Hematopoietic multipotent progenitor cell treated with erythropoietin and hydrocortisone succinate and interleukin-3 and kit ligand, for 17 days (in vitro differentiated cells): ENCODE measurements at regions not wholly inside any gene's neighbourhood (a gene's known extent, or its start where the extent isn't known, plus 50 kb on each side); places are given as distances from the start of the nearest gene placed in this dataset.

Source experiments
- DNase-seq: peaks from one replicate; pipeline ENCODE4 v3.0.0-alpha.2; 2015; ENCODE audit warnings: low spot score

DNA sequence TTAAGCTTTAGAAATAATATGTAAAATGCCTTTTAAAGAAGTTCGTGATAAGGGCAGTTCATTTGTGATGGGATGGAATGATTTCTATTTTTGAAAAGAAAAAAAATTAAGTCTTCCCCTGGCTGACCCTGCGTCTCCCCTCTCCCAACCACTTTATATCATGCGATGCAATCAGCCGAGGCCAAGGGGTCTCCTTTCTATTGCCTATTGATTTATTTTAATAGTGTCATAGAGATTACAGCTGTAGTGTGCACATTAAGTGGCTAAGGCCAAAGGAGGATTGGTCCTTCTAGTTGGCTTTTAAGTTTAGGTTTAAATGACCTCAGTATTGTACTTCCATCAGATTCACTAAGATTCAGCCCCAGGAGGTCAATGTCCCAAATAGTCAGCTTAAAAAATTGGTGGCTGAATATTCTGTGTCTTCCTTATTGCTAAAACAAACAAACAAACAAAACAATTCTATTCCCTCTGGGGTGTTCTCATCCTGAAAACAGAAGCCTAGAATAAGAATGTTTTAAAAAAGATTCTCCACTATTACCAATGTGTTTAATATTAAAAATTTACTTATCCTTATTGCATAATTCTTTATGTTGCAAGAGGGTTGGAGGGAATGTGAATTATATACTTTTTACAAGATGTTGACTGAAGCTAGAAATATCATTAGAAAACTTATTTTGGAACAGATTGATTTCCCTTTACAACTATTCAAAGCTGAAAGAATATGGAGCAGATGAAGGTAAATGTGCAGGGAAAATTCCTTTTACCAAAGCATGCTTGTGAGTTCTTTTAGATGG lies 359.1 kb downstream of the SAMD5 start:
- DNase-seq = no peak

DNA sequence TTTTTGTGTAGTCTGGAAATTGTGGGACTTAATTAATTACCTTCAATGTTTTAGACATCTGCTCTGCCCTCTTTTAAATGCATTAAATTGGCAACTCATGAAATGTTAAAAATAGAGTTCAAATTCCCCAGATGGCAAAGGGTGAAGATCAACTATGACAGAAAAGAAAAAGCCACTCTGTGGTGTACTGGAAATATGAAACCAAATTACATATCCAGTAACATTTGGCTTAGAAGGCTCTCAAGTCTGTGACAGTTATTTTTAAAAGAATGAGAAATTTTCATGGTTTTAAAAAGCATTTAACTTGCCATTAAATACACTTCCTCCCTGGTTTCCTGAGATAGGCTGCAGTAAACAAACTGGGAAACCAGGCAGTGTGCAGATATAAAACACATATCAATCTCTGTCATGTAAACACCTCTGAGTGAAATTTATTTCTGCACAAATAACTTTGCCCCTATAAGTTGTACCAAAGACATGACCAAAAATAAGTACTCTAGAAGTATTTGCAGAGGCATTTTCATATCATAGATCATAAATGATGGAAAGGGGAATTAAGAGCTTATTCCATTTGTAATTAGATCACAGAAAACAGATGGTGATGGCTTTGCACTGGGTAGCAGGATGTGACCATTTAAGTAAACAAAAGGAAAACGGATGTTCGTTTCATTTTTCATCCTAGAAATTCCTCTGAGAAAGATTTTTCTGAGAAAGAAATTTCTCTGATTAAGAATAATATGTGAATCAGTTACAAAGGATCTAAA lies 360.1 kb downstream of the SAMD5 start:
- DNase-seq = no peak

DNA sequence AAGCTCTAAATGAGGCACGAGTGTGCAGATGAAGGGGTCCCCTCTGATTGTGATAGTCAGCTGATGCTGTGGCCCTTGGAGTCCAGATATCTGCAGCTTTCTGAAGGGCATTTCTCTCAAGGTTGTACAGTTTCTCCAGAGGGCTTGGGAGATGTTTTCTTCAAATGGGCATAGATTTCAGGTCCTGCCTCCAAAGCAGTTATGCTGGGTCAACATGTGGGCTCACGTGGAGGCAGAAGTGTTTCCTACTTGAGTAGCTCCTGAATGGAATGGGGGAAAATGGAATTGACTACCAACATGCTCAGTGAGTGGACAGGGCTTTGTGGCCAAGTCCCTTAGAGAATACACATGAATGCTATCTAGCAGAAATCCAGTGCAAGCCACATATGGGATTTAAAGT lies 360.7 kb downstream of the SAMD5 start:
- DNase-seq = no peak

DNA sequence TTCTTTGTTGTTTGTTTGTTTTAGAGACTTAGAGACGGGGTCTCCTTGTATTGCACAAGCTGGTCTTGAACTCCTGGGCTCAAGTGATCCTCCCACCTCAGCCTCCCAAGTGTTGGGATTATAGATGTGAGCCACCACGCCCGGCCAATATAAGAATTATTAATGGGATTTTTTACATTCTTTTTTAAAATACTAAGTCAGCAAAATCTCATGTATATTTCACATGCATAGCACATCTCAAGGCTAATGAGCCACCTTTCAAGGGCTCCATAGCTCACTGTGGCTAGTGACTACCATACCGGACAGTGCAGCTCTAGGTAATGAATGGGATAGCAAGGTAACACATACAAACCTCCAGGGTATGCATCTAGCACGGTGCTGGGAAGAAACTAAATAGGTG lies 361.4 kb downstream of the SAMD5 start:
- no peak for DNase-seq

DNA sequence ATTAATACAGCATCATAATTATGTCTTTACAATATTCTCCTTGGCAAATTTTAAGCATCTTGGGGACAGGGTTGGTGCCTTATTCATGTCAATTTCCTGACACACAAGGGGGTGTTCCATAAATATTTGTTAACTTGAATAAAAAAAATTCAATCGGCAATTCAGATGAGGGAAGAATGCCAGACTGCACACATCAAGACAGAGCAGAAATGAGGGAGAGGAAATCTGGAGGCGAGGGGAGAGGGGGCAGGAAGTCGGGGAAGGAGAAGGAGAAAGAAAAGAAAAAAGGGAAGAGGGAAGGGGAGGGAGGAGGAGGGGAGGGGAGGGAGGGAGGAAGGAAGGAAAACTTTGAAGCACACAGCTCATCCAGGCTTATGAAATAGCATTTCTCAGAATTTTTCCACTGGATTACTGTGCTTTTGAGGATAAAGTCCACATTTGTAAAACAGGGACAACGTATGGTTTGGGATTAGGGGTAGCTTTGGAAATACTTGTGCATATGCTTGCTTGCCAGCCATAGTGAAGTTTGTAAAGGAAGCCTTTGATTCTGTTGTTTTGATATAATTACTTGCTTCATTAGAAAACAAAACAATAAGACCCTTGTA lies 362.1 kb downstream of the SAMD5 start:
- no peak for DNase-seq

DNA sequence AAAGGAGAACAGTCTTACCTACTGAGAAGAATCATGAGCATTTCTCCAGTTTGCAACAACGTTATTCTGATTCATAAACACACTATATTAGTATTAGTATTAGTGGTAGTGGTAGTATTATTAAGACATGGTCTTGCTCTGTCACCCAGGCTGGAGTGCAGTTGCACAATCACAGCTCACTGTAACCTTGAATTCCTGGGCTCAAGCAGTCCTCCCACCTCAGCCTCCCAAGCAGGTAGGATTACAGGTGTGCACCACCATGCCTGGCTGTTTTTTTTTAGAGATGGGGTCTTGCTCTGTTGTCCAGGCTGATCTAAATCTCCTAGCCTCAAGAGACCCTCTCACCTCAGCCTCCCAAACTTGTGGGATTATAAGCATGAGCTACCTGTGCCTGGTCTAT lies 363.5 kb downstream of the SAMD5 start:
- no peak for DNase-seq

DNA sequence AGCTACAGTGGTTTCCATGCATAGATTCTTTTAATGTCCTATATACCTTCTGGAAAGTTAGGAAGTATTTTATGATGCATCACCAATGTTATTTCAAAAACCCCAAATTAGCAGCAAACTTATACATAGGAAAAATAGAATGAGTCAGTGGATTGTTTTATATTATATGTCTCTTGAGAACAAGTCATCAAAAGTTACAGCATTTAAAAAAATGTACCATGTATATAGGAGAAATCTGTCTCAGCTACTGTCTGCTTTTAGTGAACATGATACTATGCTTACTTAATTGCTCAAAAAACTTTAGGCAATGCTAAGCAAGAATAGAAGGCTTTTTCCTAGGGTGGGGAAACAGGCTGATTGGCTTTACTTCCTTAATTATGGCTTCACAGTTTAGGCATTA lies 365.3 kb downstream of the SAMD5 start:
- no peak for DNase-seq

DNA sequence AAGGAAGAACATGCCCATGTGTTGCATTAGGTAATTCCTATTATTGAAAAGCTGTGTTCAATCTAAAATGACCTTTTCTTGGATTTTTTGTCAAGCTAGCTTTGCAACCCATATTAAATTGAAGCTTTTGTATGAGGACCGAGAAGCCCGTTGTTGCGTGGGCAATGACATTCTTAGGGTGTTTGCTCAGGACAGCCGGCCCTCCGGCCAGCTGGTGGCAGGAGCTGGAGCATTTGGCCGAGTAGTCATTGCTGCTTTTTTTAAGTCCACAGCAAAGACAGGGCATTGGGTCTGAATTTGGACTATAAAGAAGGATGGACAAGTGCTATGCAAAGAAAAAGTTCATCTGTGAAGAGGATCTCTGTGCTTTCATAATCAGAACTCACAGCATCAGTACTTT lies 365.8 kb downstream of the SAMD5 start:
- DNase-seq = no peak

DNA sequence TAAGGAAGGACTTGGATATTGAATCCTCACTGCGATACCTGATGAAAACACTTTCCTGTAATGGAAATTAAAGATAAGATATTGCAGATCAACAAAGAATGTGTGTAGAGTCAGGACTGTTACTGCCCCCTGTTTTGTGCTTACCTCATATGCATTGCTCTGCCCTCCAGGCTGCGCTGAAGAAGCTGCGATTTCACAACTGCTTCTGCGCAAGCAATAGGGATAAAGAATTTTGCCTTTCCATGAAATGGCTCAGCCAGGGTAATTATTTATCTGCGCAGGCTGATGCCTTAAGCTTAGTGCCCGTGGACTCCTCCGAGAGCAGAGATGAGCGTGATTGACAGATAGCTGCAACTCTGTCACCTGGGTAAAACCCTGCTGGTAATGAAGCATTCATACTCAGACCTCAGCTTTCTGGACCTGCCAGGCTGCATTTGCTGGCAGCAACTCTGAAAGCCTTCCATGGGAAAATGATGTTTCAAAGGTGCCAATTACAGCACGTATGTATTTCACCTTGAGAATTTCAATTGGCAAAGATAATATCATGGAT lies 370.6 kb downstream of the SAMD5 start:
- no peak for DNase-seq

DNA sequence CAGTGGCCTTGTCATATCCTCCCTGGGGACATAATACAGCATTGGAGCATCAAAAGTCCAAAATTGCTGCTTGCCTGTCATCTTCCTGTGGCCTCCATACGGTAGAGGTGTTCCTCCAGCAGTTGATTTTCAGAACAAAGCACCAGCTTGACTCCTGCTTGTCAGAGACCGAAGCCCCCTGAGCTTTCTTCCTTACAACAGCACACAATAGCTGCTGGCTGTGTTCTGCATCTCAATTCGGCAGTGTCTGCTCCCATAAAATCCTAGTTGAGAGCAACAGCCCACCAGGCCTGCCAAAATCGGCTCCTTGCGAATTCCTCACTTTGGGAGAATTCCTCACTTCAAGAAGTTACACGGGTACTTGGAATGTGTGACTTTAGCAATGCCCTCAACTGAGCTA lies 372.9 kb downstream of the SAMD5 start:
- DNase-seq = no peak

DNA sequence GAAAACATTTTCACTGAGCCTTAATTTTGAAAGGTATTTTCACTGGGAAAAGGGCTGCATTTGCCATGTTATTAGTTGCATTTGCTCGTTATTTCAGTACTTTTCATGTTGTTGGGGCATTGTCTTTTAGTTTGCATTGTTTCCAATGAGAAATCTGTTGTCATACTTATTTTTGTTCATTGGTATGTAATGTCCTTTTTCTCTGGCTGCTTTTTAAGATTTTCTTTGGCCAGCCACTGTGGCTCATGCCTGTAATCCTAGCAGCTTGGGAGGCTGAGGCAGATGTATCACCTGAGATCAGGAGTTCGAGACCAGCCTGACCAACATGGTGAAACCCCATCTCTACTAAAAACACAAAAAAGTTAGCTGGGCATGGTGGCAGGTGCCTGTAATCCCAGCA lies 379.9 kb downstream of the SAMD5 start:
- no peak for DNase-seq

DNA sequence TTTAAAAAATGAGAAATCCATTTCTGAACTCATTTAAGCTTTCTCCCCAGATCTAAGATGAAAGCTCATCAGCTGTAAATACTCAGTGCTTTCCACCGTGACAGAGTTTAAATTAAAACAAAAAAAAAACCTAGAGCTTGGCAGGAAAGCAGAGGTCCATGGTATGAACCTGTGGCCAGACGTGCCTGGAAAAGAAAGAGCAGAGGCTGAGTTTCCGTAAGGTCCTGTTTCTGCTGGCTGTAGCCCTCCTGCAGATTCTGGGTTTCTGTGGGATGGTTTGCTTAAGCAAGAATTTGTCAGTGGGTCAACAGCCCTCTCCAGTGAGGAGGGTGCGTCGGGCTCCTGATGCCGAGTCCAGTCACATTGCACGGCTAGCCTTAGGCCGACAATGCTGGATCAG lies 383.2 kb downstream of the SAMD5 start:
- DNase-seq = no peak

DNA sequence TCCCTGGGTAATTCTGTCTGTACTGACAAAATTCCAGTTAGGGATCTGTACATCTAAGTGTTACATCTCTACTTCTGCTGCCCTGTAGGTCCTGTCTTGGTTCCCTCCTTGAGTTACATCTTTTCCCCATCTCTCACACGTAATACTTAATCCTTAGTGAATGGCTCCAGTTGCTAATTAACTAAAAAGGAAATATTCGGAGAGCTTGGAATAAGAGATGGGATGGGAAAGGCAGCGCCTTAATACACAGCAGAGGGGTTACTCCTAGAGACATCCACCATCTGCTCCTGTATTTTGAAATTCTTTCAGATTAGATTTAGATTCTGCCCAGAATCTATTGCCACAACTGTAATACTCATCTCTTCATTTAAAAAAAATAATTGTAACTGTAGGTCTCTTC lies 384.0 kb downstream of the SAMD5 start:
- DNase-seq = no peak

DNA sequence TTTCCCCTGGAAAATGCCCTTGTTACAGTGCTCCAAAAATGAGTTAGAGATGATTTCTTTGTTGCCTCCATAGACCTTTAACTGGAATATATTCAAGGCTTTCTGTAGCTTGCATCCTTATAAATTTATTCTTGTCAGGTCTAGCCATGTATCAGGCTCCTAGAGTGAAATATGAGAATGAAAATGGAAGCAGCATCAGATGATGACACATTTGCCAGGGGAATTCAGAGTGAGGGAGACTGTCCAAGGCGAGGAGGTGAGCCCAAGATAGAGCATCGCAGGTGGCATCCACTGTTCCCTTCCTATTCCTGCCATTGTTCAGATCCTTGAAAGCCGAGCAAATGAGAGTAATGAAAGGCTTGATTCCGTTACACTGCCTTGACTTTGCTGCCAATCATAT lies 386.8 kb downstream of the SAMD5 start:
- no peak for DNase-seq

DNA sequence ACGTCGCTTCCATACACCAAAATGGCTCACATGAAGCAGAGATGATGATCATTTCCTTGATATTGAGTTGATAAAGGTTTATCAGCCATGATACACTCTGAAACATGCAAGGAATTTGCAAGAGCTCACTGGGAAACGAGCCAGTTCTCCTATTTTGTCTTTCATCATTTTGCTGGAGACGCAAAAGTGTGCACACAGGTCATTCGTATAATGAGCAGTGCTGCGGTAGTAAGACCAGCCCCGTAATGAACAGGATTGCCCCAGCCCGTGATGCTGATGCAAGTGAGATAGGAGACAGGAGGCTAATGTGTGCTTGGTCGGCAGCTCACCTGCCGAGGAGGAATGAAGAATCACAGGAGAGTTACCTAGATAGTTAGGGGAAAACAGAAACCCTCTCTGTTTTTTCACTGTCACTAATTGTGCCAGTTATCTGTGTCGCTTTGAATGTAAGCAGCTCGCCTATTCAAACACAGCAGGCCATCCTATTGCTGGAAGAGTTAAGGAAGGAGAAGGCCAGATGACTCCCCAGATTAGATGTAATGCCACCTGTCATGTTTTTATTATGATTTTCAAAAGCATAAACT lies 391.8 kb downstream of the SAMD5 start:
- no peak for DNase-seq

DNA sequence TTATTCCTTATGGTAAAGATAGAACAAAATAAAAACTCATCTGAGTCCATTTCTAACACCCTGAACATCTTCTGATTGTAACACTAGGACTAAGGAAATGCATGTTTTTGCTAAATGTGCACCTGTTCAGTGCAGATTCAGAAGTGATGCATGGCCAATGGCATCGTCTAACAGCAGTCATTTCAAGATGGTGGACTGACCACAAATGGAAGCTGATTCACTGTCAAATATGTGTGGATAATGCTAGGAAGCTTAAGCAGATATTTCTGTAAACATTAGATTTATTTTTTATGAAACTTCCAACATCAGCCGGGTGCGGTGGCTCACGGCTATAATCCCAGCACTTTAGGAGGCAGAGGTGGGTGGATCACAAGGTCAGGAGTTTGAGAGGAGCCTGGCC lies 394.8 kb downstream of the SAMD5 start:
- DNase-seq = no peak

DNA sequence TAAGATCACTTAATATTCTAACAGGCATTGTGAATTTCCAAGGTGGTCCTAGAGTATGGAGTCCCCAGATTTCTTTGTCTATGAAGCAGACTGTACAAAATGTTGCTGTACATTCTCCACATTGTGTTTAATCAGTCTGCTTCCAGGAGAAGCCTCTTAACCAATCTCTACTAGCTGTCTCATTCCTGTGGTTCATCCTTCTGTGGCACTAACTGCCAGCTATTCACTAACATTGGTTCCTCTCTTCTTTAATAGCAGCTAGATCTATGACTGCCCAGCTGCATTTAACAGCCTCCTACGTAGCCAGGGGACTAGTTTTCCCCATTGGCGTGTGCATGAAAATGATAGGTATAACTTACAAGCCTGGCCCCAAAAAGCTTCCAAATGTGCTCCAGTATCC lies 395.4 kb downstream of the SAMD5 start:
- DNase-seq = no peak

DNA sequence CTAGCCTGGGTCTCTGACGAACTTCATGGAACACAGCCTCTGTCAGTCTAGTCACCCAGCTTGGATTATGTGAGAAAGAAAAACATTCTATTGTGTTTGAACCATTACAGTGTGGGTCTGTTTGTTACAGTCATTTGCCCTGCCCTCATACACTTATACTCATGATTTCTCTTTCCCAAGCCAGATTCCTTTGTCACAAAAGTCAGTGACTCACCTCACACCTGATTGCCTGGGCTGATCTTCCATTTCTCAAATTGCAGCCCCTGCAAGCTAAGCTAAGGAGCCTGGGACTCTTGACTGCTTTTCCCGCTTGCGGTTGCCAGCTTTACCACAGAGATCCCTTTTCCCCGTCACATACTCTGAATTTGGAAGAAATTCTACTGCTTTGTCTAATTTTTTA lies 395.9 kb downstream of the SAMD5 start:
- DNase-seq = no peak

DNA sequence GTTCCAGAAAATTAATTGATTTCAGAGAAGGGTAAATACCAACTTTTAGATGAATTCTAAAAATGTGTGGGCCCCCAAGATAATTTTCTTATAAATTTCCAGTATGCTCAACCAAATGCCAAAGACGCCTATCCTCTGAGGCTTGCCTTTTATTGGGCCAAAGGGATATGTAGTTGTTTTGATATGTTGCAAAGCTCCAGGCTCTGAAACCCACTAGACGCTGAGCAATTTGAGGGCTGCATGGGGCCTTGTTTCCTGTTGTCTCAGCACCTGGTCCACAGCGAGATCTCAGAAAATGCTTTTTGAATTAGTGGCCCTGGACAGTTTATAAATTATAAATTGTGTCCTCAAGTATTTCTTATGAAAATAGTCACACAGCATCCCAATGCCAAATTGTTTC lies 397.2 kb downstream of the SAMD5 start:
- no peak for DNase-seq

DNA sequence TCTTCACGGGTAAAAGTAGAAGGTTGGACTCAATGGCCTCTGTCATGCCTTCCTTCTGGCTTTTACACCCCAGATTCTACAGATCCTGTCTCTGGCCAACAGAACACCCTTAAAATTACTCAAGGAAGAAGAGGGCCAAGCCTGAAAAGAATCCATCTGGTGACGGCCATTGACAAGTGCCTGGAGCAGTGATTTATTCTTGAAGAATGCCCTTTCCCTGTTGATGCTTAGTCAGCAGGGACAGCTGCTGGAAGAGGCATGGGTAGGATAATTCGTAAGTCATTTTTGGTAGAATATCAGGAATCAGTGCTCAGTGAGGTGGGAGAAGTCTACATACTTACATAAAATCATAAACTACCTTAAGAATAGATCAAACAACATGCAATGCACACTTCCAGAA lies 397.9 kb downstream of the SAMD5 start:
- DNase-seq = no peak

DNA sequence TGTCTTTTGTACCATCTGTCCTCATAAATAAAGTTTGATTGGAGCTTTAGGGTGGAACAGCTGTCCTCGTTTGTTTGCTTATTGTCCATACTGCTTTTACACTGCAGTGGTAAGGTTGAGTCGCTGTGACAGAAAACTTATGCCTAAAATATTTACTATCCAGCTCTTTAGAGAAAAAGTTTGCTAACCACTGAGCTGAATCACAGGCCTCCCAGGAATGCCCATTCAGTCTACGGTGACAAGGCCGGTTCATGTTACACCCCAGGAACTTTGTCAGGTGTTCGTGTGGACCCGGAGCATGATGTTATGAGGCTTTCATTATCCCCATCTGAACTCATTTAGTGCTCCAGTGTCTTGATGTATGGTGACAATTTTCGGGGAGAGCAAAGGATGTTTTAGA lies 401.1 kb downstream of the SAMD5 start:
- no peak for DNase-seq

DNA sequence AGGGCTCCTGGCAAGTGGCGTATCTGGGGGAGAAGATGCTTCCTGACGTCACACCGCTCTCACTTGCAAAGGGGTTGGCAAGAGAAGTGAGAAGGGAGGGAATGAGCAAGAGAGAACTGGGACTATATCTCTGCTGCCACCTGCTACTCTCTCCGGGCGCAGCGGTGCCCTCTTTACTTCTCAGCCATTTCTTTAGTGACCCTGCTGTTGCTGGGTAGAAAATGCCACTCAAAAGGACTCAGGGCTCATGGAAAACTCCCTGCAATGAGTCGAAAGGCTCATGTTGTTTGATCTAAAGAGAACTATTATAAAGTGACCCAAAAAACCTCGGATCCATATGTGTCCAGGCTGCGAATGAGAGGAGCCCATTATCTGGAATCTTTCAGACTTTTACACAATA lies 401.8 kb downstream of the SAMD5 start:
- no peak for DNase-seq

DNA sequence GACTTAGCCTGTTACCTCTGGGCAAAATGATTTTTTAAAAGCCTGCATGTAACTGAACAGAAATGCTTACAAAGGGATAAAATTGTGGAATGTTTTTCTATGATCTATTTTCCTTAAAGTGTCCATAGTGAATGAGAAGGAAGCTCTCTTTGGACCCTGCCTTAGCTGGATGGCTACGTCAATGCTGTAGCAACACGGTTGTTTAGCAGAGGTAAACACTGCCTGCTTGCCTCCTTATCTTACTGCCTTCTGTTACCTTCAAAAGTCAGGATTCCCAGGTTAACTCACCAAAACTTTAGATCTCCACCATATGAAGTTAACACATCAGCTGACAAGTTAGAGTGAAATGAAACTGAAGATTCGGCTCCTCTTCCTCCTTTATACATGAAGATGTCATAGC lies 402.6 kb downstream of the SAMD5 start:
- no peak for DNase-seq
